EL (cell line): ENCODE measurements at regions not wholly inside any gene's neighbourhood (a gene's known extent, or its start where the extent isn't known, plus 50 kb on each side); places are given as distances from the start of the nearest gene placed in this dataset.
"Not testable (repeated sequence)": the region's sequence is repeated elsewhere in the genome, so short reads cannot be mapped to it uniquely, and the experiment has no call there.

Experiments used
- DNase-seq: peaks from one replicate; pipeline ENCODE4 v3.0.0-alpha.2; 2016

DNA sequence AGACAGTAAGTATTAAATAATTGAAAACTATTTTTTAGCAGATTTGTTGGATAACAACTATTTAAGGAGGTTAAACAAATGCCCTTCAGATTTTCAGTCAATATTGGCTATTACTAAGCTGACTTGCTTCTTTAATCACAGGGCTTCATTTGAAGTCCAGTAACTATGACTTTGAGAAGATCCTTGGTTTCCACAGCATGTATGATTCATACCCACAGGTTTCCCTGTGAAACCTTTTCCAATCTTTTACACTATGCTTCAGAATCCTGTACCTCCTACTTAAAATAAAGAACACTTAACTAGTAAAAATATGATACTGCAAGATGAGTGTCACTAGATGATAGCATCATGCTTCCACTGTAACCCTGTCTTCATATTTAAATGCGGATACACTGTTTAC is 211.9 kb downstream of the SPATA31A1 start:
- not testable (repeated sequence) for DNase-seq

DNA sequence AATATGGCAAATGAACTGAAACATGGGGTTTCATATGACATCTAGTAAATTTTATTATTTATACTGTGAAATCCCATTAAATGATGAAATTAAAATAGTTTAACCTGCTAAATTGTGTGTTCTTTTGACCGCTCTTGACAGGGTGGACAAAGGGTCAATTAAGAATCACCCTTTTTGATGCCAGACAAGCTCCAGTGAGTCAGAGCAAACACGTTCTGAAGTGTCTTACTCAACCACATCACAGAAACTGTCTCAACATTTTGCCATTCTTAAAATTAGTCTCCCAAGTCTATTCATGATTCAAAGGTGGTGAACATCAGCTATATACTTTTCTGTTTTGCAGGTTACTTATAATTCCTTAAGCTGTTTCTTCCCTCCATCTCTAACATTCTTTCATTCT is 213.4 kb downstream of the SPATA31A1 start:
- DNase-seq = not testable (repeated sequence)

DNA sequence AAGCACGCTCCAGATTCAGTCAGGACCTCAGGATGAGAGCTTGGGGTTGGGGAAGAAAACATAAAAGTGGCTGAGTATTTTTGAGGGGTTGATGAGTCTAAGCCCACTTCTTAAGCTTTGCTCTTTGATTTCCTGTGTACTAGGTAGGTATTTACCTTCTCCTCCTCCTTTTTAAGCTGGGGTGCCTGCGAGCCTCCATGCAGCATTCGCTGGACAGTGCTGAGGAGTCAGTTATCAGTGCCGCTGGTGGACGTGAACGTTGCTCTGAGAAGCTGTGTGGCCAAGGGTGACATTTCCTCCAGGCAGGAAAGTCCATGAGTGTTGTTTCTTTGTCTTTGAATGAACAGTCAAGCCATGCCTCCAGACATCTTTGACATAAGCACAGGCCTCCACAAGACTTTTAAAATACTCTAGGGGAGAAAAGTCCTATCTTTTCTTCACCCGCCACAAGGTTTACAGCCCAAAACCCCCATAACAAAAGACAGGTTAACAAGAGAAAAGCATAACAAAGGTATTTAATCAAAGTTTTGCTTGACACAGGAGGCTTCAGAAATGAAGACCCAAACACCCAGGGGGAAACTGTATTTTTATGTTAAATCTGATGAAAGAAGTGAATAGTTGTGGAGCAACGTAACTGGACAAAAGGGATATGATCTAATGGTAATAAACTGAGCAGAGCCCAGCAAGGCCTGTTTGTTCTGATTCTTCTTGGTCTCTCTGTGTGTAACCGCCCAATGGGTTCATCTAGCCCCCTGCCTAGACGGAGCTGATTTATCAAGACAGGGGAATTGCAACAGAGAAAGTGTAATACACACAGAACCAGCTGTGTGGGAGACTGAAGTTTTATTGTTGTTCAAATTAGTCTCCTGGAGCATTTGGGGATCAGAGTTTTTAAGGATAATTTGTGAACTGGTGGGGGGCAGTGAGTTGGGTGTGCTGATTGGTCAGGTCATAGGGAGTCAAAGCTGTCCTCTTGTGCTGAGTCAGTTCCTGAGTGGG is 217.9 kb downstream of the SPATA31A1 start:
- not testable (repeated sequence) for DNase-seq

DNA sequence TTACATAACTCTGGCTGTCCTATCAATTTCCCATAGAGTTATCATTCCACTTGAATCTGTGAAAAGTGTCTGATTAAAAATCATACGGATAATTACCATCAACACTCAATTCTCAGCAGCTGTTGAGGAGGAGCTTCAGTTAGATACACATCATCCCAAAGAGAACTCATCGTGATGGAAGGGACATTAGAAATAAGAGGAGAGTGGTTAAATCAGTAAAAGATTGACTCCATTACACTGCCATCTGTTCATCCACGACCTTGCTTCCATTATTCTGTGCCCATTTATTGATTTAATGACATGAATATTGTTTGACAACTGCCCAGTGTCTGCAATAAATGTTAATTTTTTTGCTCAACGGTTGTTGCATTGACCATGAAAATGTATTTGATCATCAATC is 223.5 kb downstream of the SPATA31A1 start:
- DNase-seq = not testable (repeated sequence)

- DNase-seq = not testable (repeated sequence)
Observed at GRCh38 chr9:39581296-39581695, 225.8 kb downstream of the SPATA31A1 start.

GRCh38 chr9:39582677-39583412 is 227.4 kb downstream of the SPATA31A1 start:
- DNase-seq = not testable (repeated sequence)

- not testable (repeated sequence) for DNase-seq
Observed at GRCh38 chr9:39583413-39583747, 227.9 kb downstream of the SPATA31A1 start.

DNA sequence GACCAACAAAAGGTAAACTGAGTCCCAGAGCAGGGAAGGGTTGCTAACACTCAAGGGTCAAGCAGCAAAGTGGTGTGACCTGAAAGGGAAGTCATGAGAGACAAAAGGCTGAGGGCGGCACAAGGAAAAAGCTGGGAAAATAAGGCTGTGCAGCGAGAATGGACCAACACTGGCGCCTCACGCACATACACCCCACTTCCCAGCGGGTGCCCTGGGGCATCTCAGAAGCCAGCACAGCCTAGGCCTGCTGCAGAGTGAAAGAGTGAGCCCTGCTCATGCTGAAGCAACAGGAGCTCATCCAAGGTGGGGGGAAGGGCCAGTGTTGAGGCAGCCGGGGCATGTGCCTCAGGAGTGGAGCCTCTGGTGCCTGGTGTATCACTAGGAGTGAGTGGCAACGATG is 229.8 kb downstream of the SPATA31A1 start:
- DNase-seq = not testable (repeated sequence)

DNA sequence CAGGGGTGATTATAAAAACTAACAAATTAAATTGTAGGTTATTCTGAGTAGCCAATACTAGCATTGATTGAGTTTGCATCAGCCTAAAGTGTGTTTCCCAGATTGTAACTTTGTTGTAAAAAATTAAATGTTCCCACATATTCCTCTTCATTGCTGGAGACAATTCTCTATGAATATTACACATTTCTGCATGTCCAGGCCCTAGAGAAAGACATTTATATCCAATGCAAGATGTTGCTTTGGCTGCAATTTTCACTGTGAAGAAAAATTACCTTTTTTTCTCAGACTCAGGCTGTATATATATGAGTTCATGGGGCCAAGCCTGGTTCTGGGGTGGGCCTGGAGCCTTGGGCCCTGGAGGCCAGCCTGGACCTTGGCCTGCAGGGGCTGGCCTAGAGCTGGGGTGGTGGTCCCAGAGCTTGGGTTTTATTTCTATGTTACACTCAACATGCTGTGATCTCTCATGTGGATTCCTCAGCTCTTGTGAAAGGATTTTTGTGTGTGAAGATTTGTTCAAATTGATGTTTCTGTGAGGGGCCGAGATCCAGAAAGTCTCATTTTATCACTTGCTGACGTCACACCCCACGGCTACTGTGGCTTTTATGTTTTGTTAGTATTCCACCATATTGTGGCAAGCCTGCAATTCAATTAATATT is 232.5 kb downstream of the SPATA31A1 start:
- no peak for DNase-seq

GRCh38 chr9:39588500-39589137 is 233.2 kb downstream of the SPATA31A1 start:
- DNase-seq = no peak

GRCh38 chr9:39604089-39604488 is 248.6 kb downstream of the SPATA31A1 start:
- DNase-seq = not testable (repeated sequence)

DNA sequence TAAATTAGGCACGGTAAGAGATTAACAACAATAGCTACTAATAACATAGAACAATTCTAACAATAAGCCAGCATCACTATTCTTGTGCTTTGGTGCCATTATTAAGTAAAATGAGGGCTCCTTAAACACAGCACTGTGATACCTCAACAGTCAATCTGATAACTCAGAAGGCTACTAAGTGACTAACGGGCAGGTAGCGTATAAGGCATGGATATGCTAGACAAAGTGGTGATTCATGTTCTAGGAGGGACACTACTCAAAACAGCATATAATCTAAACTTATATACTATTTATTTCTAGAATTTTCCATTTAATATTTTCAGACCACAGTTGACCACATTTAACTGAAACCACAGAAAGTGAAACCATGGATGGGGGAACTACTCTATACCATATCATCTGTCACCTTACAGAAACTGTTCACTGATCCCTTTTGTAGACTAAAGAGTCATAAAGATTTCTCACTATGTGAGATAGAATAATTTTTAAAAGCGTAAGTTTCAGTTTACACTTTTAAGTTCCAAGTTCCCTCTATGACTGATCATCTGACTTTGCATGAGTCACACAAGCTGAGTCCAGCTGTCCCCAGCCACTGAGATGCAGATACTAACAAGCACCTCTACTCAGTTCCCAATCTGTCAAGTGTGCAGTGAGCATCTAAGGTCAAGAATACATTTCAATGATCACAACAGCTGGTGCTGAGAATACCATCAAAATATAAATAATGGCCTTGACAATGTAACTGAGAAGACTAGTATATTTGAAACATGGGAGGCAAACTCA is 256.2 kb downstream of the SPATA31A1 start:
- not testable (repeated sequence) for DNase-seq

DNA sequence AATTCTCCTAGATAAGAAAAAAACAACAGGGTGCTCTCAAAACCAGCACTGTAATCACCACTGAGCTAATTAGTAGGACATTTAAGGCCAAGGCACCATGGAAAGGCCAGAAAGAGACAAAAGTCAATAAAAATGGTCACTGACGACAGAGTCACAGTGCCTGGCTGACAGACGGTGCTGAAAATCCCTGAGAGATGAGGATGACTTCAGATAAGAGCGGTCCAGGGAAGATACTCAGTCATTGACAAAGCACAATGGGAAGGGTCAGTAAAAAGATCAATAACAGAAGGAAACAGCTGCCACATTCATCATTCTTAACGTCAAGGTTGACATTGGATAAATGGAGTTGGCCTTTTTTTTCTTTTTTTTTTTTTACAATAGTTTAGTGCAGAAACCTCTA is 261.0 kb downstream of the SPATA31A1 start:
- not testable (repeated sequence) for DNase-seq

DNA sequence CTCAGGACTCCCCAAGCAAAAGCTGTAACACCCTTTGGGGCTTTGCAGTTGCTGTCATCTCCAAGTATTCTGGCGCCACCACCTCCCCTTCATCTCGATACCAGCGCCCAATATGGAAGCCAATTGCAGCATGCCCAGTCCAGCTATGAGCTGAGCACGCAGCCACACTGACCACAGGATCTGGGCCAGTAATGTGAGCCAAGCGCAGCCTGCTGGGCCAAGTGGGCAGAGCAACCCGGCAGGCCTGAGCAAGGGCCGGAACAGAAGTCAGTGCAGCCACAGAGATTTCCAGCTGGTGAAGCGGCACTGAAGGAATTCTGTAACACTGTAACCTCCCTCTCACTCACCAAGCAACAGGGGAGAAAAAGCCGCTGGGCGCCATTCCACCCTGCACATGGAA is 268.6 kb downstream of the SPATA31A1 start:
- not testable (repeated sequence) for DNase-seq

GRCh38 chr9:39632071-39632470 is 276.6 kb downstream of the SPATA31A1 start:
- not testable (repeated sequence) for DNase-seq

DNA sequence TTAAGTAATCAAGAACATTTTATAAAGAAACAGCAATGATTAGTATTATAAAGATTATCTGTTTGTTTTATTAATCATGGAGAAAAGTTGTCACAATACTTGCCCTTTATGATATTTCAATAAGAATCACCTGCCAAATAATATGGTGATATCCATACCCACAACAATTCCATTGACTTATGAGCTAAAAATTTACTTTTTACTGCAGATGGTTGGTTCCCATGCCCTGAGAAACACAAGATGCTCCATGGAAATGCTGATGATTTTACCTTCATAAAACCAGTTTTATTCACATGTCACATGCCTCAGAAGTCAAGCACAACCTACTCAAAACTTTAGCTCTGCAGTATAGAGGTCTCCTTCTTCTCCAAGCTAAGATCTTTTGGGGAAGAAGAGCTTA is 293.6 kb downstream of the SPATA31A1 start:
- DNase-seq = not testable (repeated sequence)

- not testable (repeated sequence) for DNase-seq
Observed at GRCh38 chr9:39656960-39657603, 301.6 kb downstream of the SPATA31A1 start.

- DNase-seq = not testable (repeated sequence)
Observed at GRCh38 chr9:39663020-39663419, 307.6 kb downstream of the SPATA31A1 start.

DNA sequence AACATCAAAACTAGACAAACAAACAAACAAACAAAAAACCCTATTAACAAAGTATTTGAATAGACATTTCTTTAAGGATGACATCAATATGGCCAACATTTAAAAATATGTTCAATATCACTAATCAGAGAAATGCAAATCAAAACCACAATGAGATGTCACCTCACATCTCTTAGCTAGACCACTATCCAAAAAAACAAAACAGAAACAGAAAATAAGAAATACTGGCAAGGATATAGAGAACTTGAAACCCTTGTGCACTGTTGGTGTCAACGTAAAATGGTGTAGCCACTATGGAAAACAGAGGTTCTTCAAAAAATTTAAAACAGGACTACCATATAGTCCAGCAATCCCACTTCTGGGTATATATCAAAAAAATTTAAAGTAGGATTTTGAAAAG is 308.2 kb downstream of the SPATA31A1 start:
- not testable (repeated sequence) for DNase-seq

DNA sequence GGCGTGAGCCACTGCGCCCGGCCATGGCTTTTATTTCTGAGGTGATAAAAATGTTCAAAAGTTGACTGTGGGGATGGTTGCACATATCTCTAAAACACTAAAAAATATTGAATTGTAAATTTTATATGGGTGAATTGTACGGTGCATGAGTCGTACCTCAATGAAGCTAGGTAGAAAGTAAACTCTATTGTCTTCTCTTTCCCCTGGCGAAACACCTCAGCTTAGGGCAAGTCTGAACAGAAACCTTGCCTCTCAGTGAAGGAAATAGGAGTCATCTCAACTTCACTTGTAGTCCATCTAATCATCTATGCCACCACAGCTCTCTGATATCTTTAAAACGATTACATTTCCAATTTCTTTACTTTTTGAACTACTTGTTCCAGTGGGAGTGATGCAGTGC is 309.6 kb downstream of the SPATA31A1 start:
- DNase-seq = not testable (repeated sequence)
